ENCODE measurements at regions not wholly inside any gene's neighbourhood (a gene's known extent, or its start where the extent isn't known, plus 50 kb on each side); places are given as distances from the start of the nearest gene placed in this dataset.
"Not testable (repeated sequence)": the region's sequence is repeated elsewhere in the genome, so short reads cannot be mapped to it uniquely, and the experiment has no call there.

DNA sequence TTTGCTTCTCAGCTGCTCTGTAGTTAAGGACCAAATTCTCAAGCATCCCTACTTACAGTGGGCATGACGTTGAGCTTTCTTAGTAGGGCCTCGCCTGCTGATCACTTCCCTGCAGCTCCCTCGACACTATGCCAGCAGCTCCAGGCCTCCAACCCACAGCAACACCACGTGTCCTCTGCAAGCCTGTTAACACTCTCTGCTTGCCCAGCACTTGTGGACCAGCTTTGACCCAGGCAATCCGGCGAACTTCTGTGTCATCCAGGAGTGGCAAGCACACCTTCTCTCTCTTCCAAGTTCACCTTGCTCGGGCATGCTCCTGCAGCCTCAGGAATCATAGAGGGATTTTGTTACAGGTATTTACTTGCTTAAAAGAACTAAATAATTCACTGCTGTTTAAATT is 138.6 kb upstream of the FHL2 start:
- no peak for DNase-seq (ENCODE audit: low spot score)

DNA sequence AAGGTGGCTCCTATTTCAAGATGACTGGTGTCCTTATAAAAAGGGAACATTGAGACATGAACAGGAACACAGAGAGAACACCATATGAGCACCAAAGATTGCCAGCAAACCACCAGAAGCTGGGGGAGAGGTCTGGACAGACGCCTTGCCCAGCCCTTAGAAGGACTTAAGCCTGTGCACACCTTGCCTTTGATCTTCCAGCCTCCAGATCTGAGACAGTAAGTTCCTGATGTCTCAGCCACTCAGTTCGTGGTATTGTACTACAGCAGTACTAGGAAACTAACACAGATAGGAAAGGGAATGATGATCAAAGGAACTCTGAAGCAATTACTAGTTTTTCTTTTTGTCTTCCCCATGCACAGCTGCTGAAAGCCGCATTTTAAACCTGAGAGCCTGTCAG is 137.3 kb upstream of the FHL2 start:
- no peak for DNase-seq (ENCODE audit: low spot score)

DNA sequence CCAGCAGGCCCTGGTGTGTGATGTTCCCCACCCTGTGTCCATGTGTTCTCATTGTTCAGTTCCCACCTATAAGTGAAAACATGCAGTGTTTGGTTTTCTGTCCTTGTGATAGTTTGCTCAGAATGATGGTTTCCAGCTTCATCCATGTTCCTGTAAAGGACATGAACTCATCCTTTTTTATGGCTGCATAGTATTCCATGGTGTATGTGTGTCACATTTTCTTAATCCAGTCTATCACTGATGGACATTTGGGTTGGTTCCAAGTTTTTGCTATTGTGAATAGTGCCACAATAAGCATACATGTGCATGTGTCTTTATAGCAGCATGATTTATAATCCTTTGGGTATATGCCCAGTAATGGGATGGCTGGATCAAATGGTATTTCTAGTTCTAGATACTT is 130.4 kb upstream of the FHL2 start:
- not testable (repeated sequence) for DNase-seq (ENCODE audit: low spot score)

DNA sequence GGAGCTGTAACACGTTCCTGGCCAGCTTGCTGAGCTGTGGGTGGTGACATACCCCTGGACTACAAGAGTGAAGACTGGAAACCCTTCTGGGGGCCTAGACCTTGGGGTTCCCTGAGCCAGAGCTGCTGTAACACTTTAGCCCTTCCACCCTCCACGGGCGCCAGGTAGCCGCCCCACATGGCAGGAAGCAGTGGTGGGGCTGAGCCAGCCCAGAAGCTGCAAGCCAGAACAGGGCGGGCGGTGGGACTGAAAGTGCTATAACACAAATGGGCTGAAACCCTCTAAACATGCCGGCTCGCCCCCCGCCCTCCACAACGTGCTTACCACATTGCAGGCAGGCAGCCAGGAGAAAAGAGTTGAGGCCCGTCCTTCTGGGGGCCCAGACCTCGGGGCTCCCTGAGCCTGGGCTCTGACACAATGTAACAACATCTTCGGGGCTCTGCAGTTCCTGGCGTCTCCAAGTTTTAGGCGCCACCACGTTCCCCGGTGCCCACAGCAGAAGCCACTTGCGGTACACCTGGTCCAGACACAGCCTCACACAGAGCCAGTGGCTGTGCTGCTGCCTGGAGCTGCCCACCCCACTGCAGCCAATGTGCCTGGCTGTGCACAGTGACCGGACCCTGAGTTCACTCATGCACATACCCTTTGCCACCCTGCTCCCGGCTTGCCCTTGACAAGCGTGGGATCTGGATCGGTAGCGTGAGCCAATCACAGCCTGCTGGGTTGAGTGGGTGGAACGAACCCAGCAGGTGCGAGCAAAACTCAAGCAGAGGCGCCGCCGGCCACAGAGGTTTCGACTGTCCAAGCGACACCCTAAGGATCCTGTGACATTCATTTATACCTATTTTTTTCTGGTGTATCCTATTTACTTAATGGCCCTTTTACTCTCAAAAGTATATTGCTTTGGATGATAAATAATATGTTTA is 127.4 kb upstream of the FHL2 start:
- DNase-seq (ENCODE audit: low spot score), result no peak

DNA sequence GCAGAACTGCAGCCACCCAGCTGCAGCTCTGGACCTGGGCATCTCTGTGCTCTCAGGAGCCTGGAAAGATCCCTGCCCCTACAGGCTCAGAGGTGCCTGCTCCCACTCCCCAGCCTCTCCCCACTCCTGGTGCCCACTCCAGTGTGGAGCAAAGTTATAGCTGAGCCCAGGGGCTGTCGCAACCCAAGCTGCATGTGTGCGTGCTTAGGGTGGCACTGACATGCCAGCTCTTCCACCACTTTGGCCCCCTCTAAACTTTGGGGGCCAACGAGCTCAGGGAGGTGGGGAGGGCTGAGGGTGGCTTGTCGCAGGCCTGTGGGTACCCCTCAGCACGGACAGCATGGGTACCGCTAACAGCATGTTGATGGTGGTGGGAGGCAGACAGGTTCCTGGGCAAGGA is 126.3 kb upstream of the FHL2 start:
- no peak for DNase-seq (ENCODE audit: low spot score)

DNA sequence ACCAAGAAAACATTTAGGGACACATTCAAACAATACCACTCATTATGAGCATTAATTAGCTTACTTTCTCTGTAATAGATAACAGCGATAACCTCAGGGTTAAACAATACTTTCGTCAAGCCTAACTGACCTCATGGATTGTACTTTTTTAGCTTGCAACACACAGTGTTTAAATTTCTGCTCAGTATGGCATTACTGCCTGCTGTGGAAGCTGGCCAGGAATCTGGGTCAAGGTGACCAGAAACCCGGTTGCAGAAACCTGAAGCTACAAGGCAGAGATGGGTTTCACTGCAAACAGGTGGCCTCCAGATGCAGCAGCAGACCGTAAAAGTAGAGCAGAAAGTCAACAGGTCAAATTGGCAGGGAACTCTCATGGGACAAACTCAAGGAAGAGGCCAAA is 123.8 kb upstream of the FHL2 start:
- no peak for DNase-seq (ENCODE audit: low spot score)

DNA sequence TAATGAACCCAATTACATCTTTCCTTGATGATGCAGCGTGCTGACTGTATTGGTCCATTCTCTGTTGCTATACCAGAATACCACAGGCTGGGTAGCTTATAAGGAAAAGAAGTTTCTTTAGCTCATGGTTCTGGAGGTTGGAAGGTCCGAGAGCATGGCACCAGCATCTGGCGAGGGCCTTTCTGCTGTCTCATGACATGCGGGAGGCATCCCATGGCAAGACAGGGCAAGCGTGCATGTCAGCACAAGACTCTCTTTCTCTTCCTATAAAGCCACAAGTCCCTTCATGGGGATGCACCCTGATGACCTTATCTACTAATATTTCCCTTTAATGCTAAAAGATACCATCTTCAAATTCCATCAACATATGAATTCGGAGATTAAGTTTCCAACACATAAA is 122.8 kb upstream of the FHL2 start:
- DNase-seq (ENCODE audit: low spot score), result no peak

DNA sequence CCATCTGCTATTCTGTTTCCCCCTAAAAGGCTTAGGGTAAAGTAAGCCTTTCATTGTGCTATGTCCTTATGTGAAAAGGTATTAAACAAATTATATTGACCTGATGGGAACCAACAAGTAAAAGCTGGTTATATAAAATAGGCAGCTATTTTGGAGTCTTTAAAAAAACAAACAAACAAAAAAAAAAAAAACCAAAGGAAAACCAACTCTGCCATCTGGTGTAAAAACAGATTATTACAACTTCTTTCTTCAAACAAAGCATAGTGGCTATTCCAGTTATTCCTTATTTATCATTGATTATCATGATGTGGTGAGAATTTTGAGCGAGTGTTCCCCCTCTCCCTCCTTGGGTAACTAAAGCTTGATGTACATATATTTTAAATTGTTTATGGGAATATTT is 122.3 kb upstream of the FHL2 start:
- DNase-seq (ENCODE audit: low spot score), result no peak

DNA sequence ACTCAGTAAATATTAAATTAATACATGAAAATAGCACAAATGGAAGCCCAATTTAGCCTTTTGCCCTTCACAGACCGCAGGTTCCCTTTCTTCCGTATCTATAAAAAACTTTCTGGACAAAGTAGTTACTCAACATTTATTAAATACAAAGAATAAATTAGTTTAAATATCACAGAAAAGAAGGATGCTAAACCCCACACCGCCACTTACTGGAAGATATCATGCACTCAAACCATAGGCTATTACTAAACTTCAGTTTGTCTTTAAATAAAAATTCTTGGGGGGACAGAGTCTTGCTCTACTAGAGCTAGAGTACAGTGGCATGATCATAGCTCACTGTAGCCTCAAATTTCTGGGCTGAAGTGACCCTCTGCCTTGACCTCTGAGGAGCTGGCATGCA is 120.7 kb upstream of the FHL2 start:
- DNase-seq (ENCODE audit: low spot score), result no peak

DNA sequence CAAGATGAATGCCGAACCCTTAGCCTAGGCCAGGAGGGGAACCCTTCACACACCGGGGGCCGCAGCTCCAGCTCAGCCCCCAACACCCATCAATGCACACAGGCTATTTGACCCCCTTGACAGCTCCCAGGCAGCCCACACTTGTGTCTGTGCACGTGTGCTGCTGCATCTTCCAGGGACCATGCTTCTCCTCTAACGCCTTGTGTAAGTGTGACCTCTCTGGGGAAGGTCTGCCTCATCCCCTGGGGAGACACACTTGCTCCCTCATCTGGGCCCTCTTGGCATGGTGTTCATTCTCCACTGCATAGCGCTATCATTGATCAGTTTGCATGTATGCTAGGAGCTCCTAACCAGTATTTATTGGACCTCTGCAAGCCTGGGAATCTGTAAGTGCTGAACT is 120.0 kb upstream of the FHL2 start:
- DNase-seq (ENCODE audit: low spot score), result no peak

DNA sequence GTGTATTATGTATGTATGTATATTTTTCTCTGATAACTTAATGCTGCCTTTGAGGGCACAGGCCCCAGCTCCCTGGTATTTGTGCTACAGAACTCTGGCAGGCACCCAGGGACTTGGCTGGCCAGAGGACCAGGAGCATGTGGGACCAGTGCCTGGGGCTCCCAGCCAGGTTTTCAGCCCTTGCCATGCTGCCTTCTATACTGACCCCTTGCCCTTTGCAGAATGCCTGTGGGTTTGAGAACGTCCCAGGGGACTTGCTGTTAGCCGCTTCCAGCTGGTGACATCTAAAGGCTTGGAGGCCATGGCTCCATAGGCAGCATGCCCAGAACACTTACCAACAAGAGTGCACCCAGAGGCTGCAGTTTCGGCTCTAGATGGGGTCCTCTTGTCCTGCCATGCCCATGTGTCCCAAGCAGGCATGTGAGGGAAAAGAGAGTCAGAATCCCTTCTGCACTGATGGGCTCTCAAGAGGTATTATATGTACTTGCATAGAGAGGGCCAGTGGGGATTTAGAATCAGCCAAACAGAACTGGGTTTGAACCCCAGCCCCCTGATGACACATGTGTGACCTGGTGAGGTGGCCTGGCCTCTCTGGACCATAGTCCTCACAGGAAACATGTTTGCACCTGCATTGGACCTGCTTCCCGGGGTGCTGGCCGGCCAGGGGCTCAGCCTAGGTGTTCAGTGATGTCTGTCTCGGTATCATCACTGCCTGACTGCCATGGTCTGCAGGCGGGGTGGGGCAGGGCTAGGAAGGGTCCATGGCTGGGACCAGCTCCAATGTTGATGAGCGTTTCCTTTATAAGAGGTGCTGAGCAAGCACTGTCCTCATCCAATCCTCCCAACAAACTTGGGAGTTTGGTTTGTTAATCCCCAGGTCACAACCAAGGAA is 119.2 kb upstream of the FHL2 start:
- DNase-seq (ENCODE audit: low spot score), result no peak

DNA sequence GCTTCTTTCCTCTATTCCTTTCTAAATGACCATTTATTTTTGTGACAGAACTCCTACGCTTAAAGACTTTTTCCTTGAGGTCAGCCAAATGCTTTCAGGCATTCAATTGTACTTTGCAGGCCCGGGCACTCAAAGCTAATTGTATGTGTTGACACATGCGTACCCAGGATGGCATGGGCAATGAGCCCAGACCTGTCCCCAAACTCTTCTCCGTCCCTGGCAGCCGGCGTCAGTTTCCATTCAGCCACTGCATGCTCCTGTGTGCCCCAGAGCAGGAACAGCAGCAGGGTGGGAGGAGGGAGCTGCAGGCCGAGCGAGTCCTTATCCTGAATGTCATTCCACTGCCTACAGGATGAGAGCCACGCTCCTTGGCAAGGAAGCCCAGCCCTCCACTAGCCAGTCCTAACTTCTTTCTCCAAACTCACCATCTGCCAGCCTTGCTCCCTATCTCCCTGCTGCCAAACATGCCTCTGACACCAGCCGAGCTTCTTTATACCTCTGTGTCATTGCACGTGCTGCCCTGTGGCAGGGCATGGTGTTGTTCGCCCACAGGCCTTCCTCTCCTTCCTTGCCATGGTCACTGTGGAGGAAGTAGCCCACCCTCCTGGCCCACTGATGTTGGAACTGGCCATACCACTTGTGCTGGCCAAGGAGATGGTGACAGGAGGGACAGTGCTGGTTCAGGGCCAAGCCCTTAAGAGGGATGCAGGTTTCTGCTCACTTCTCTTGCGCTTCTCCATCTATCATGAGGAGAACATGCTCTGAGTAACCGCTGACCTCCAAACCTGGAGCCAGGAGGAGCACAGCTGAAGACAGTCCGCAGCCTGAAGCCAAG is 116.9 kb upstream of the FHL2 start:
- no peak for DNase-seq (ENCODE audit: low spot score)

DNA sequence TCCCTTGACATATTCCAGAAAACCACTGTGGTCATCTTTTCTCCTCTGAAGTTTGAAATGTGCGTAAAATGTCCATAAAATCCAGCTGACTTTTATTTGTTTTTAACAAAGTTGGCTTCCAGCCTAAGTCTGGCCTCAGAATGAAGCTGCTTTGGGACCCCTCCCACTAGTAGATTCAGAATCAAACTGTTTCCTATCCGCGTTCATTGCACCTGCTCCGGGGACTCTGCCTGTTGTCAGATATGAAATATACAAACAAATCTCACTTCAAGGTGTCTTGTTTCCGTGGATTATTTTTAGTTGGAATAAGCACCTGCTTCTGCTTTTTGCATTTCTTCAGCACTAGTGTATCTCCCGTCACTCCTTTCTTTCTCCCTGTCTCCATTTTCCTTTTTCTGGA is 115.7 kb upstream of the FHL2 start:
- no peak for DNase-seq (ENCODE audit: low spot score)

DNA sequence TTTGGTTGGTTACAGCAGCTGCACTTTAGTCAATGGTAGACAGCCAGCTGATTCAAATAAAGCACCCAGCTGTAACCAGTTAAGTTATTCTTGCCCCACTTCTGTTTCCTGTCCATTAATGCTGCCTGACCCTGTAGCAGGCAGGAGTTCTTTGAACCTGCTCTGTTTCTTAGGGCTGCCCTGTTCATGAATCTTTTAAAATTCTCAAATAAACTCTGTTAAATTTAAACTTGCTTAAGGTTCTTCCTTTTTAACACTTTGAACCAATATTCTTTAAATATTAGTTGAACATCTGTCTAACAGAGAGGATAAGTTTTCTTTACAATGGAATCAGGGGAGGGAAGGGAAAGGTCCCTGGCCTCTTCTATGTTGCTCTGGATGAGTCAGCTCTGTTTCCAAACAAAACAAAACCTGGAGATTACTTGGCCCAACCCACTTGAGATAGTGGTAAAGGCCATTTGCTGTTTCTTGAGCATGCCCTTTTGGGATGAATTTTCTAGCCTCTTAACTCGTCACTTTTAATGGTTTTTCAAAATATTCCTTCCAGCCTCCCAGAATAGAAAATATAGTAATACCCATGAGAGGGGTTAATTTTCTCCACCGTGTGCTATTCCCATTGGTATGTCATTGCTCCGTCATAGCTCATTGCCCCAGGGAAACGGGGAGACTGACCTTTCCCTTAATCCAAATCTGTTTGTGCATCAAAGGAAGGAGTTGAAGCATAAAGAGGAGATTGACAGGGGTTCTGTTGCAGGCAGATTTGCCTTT is 112.1 kb upstream of the FHL2 start:
- DNase-seq (ENCODE audit: low spot score), result no peak

DNA sequence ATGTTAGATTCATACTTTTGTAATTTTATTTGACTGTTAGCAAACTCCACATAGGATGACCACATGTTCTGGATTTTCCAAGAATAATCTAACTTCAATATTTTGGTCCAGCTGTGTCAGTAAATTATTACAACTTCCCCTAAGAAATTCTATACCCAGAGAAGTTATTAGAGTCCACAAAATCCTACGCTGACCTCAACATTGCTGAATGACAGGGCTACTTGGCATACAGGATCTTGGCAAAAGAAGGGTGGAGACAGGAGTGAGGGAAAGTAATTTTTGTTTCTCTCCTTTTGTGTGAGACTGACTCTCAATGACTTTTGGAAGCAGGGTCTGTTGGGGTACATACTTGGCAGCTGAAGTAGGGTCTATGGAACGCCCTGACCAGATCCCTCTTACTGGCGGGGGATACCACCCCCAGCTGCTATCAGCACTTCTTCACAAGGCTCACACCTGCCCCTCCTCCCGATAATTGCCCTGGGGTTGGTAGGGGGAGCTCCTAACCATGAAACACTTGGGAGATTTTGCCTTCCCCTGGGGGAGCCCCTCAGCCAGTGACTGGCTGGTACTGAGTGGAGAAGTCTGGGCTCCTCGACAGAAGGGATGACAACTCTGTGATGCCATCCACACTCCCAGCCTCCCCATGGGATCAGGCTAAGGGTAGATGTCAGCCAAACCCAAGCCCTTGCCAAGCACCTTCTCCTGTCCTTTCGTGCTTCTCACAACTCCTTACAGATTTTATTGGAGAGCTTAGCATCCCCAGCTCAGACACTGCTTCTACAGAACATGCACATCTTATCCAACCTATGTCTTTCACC is 110.6 kb upstream of the FHL2 start:
- DNase-seq (ENCODE audit: low spot score), result no peak

DNA sequence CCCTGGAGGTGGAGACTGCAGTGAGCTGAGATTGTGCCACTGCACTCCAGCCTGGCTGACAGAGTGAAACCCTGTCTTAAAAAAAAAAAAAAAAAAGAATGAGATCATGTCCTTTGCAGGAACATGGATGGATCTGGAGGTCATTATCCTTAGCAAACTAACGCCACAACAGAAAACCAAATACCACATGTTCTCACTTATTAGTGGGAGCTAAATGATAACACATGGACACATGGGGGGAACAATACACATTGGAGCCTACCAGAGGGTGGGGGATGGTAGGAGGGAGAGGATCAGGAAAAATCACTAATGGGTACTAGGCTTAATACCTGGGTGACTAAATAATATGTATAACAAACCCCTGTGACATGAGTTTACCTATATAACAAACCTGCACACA is 108.0 kb upstream of the FHL2 start:
- not testable (repeated sequence) for DNase-seq (ENCODE audit: low spot score)

DNA sequence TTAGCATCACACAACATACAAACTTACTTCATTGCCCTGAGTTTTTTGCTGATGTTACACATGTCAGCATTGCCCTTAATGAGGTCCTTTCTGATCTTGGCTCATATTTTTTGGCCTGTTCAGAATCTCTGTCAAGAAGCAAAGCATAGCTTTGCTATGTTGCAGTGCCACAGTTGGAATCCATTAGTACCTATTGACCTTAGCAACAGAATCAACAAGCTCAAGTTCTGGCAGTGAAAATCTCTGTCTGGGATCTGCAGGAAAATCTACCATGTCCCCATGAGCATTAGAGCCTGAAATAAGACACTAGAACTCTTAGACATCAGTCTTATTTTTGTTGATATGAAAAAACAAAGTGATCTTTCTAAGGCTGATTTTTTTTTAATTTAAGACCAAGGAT is 105.6 kb upstream of the FHL2 start:
- no peak for DNase-seq (ENCODE audit: low spot score)

DNA sequence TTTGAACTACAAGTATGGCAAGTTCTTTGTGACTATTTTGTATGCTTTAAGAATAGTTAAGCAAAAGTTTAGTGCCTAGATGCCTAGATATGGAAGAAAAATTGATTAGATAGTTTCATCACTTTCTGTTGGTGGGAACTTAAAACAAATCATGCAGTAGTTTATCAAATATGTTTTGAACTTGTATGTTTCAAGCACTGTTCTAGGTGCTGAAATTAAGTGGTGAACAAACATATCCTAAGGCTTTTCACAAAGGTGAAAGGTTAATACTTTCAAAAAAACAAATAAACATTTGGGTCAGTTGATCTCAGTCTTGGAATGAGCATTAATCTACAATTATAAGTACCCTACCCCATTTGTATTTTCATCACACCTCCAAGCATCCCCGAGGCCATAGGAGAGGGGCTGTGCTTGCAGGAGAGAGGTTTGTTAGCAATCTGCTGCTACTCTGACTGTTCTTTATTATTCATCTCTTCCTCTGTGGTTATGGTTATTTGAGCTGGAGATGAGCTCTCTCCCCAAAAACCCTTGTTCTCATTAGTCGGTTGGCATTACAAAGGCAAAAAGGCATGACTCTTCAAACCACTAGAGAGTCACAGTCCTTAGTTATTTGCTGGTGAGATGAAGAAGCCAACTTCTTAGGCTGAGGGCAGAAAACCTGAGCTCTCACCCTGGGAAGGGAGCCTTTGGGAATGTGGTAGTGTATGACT is 103.9 kb upstream of the FHL2 start:
- no peak for DNase-seq (ENCODE audit: low spot score)

DNA sequence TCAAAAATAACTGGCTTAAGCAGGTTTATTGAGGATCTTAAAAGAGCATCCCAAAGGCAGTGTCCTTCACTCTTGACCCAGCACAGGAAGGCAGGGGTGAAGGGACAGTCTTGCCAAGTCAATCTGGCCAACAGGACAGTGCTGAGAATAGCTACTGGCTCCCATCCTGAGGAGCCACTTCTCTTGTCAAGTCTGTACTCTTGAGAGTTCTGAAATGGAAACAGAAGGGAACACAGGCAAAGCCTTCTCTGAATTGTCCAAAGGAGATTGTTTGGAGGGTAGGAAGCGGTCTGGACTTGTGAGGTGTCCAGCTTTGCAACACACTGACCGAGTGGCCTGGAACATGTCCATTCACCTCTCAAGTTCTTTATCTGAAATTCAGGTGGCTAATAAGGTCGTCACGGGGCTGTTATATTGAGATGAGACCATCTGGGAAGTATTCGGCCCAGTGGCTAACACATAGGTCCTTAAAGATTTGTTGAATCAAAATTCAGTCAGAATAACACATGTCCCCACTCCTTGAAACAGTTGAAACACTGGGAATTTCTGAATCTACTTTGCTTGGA is 99.5 kb upstream of the FHL2 start:
- no peak for DNase-seq (ENCODE audit: low spot score)

DNA sequence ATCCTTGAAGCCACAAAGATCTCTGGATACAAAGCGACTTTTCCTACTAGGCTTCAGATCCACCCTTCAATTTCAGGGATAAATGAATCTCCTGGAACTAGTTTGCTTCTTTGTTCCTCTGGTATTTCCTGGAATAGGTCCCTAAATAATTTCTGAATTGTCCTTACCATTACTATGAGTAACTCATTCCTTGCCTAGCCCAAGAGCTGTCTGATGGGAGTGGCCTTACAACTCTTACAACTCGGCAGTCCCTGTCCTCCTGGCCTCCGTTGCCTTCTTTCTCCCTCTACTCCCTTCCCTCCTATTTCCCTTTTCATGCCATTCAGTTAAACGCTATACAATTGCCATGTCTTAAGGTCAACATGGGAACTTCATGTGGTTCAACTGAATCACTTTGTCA is 98.2 kb upstream of the FHL2 start:
- no peak for DNase-seq (ENCODE audit: low spot score)

All from activated CD4-positive, alpha-beta T cell treated with anti-CD3 and anti-CD28 coated beads, Interleukin-2, Interleukin-4, amounts not matched to agents 100 ng/mL and 50 ng/mL, durations not matched to agents 16 hours and 8 hours (primary cell).